CD4-positive, alpha-beta T cell treated with Interleukin-12 subunit alpha and Interleukin-12 subunit beta, for 1 hour (primary cell): ENCODE measurements at regions not wholly inside any gene's neighbourhood (a gene's known extent, or its start where the extent isn't known, plus 50 kb on each side); places are given as distances from the start of the nearest gene placed in this dataset.
A peak's percentile ranks its signal among the peaks of the same experiment; 100 is the strongest.

Experiments
- DNase-seq: peaks from one replicate; pipeline ENCODE4 v3.0.0-alpha.2; 2020

DNA sequence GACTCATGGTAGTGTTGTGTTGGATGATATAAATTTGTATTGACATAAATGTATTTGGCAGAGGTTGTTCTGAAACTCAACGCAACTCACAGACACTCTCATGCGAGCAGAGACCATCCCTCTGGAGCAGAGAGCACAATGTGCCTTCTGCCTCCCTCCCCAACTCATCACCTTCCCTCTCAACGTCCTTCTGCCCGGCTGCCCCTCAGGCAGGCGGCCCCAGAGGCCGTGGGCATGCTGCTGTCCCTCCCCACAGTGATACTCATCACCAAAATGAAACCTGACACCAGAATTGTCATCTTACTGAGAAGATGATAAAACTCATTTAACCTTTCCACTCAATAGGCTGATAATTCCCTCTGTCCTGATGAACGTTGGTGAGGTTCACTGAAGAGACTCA is 260.6 kb downstream of the ETS1 start:
- no peak for DNase-seq

DNA sequence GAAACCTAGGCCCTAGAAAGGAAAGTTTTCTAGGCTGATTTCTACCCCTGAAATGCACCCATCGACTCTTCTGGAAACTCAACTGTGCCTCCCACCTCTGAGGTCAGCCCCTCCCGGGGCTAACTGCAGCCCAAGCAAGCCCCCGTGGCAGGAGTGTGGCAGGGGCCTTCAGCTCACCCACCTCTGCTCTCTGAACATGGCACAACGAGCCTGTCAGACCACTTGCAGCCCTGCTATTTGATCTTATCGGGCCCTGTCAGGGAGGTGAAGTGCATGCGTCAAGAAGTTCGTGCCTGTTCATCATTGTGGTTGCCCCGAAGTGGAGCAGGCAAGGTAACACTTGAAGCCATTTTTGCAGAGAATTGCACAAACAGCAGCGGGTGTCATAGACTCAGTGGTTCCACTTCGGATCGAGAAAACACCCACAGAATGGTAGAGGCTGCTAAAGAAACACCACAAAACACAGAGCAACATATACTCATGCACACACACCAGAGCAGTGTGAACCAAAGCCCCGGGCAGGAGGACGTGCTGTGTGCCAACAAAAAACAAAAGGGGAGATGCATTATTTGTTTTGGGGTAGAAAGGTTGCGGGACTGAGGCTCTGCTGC is 262.7 kb downstream of the ETS1 start:
- DNase-seq, result peak; percentile 88

DNA sequence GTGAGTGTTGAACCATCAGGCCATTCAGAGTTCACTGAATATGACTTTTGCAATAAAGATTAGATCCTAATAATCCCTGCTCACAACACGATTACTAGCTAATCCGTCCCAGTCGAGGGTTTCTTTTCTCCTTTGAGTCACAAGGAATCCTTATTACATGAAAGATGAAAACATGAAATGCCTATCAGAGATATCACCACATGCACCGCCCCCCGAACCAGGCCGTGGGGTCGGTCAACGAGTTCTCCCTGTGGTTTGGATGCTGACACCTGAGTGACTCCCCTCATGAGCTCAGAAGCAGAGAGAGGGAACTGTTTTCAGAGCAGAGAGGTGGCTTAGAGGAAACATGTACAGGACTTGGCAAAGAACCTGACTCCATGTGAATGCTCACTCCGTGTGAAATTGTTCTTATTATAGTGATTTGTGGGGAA is 263.3 kb downstream of the ETS1 start:
- peak; percentile 57 for DNase-seq

DNA sequence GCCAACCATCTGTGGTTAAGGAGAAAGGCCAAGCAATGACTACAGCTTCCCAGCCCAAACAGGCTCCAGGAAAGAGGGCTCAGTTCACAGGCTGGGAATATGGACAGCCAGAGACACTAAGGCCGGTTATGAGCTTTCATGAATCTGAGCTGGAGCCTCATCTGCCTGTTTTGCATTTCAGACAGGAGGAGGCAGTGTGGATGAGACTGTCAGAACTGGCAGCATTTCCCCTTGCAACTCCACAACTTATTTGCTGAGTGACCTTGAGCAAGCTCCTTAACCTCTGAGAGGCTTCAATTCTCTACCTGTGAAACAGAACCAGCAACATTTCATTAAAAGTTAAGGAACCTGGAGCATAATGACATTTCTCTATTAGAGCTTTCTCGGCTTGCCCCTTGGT is 264.0 kb downstream of the ETS1 start:
- peak; percentile 74 for DNase-seq

DNA sequence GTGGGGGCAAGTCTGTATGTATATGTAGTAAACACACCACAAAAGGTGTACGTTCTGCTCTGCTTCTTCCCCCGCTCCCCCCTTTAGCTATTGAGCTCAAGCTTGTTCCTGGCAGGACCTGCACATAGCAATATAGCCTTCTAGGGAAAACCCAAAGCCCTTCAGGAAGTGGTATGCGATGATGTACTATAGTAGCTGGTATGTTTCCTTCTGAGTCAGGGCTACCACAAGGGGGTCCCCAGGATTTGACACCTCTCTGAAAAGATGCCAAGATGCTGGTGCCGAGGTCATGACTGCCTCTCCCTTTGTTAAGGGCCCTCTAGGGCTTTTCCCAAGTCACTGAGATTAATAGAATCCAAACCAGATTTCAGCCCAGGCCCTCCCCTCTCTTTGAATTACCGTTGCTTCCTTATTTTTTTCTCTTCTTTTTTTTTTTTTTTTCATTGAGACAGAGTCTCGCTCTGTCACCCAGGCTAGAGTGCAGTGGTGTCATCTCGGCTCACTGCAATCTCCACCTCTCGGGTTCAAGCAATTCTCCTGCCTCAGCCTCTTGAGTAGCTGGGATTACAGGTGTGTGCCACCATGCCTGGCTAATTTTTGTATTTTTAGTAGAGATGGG is 268.4 kb downstream of the ETS1 start:
- peak; percentile 87 for DNase-seq

DNA sequence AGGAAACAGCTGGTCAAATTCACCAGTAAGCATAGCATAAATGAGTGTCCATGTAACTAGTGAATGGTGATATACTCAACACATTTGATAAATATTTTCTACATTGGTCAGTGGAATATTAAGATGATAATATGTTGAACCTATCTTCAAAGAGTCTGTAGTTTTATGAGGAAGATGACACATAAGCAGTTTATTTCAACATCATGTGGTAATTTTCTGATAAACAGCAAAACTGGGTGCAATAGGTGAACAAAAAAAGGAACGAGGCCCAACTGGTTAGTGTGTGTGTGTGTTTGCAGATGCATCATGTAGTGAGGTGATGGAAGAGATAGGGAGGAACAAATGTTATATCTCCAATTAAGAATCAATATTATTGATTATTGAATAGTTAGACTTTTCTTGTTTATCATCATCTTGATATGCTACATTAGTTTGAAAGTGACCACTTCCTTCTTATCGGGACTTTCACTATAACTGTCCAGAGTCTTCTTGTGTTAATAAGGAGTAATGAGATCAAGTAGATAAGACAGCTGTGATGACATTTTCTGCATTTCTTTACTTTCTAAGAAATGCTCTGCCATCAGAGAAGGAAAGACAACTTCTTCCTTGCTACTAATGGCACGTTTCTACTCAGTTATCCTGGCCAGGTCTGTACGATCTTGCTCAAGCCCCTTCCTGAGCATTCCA is 270.7 kb downstream of the ETS1 start:
- no peak for DNase-seq

DNA sequence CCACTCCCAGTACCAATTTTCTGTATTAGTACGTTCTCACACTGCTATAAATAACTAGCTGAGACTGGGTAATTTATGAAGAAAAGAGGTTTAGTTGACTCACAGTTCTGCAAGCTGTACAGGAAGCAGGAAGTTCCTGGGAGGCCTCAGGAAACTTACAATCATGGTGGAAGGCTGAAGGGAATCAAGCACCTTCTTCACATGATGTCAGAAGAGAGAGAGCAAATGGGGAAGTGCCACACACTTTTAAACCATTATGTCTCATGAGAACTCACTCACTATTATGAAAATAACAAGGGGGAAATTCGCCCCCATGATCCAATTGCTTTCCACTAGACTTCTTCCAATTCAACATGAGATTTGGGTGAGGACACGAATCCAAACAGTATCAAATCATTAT is 271.4 kb downstream of the ETS1 start:
- no peak for DNase-seq

DNA sequence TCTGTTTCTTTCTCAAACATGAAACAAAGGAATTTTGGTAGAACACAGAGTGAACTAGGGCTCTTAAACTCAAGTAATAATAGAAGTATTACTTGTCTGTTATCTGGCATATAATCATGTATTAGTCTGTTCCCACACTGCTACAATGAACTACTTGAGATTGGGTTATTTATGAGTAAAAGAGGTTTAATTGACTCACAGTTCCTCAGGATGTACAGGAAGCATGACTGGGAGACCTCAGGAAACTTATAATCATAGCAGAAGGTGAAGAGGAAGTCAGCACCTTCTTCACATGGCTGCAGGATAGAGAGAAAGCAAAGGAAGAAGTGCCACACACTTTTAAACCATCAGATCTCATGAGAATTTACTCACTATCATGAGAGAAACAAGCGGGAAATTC is 273.4 kb downstream of the ETS1 start:
- no peak for DNase-seq

DNA sequence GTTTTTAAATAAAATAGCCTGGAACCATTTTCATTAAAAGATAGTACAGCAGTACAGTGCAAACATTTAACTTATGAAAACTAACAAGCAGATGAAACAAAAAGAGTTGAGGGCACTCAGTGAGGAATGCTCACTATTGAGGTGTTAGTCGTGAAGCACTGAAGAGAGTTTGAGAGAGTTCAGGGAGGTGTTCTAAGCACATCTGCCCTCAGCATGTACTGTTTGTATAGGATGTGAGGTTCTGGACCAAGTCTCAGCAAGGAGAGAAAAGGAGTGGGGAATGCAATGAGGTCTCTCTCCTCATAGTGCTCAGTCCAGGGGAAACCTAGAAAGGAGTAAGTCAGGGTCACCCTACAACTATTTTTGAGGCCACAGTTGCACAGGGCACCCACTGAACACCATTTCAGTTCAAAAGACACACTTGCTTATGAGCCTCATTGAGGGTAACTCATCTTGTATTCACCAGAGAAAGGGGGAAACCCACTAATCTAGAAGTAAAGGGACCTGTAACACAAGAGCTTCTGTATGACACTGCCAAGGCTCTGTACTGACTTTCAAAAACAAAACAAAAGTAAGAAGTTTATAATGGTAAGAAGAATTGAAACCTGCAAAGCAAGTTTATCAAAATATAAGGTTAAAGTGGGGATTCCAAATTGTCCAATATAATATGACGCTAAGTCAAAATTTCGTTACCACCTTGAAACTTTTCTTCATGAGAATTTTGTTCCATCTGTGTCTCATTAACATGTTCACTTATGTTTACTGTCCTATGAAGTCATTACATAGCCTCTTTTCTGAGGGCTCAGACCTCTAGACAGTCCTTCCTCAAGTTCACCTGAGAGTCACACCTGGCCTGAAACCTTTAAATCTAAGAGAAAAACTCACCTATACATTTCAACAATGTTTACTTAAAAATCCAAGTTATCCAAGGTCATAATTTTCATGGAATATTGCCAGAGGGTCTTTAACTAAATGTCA is 275.3 kb downstream of the ETS1 start:
- DNase-seq, result no peak

DNA sequence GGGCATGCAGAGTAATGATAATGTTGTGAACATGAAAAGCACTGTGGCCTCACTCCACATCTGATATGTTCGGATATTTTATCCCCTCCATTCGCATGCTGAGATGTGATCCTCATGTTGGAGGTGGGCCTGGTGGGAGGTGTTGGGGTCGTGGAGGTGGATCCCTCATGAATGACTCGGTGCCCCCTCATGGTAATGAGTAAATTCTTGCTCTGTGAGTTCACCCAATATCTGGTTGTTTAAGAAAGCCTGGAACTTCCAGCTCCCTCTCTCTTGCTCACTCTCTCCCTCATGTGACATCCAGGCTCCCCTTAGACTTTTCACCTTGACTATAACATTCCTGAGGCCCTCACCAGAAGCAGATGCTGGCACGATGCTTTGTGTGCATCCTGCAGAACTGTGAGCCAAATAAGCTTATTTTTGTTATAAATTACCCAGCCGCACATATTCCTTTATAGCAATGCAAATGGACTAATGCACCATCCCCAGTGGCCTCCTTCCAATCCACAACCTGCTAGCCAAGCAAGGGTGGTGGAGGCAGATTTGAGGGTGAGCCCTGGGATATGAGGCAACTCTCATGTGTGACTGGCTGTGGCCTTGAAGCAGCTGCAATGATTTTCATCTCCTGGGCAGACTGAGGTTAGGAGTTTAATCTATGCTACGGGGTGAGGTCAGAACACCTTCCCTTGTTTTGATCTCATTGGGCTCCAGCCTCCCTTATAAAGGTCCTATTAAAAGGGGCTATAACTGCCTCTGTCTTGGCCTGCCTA is 276.5 kb downstream of the ETS1 start:
- no peak for DNase-seq

DNA sequence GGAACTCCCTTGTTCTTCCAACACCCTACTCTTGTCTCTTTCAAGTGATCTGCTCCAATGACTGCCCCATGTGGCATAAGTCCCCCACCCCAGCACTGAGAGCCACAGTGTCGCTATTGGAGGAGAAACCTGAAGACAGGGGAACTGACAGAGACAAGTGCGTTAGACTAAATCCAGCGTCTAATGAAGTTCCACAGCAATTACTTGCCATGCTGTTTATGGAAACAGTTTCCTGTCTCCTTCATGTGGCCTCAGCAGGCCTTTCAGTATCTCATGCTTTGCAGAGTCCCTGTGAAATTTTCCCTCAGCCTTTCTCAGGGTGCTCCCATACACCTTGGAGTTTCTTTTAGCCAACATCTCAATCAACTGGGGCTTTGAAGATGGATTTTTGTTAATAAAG is 277.4 kb downstream of the ETS1 start:
- DNase-seq, result no peak

DNA sequence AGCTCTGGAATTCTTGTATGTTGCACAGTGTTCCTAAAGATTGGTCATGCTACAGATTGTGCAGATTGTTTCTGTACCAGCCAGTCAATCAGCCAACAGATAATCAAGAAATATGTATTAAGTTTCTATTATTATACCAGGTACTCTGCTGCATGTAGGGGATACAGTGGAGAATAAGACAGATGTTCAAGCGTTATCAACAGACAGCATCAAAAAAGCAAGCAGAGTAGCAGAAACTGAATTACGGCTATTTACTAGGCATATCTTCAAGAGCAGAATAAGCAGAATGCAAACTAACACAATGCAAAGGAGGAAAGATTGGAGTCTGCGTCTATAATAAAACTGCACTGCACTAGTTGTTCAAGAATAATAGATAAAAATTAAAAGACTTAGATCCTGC is 278.6 kb downstream of the ETS1 start:
- DNase-seq, result no peak

DNA sequence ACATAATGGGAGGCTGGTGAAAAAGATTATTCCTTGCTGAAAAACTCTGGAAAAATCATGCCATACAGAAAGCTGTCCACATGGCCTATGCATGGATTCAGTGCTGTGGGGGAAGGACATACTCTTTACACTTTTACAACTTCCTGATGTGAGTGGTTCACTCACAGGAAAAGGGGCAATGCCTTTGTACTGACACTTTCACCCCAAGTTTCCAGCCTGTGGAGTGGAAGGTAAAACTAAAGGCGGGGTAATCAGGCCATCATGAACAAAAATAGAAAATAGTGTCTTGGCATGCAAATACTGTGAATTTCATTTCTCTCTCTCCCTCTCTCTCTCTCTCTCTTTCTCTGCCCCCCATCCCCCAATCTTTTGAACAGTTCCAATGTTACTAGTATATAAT is 281.8 kb downstream of the ETS1 start:
- peak; percentile 53 for DNase-seq

DNA sequence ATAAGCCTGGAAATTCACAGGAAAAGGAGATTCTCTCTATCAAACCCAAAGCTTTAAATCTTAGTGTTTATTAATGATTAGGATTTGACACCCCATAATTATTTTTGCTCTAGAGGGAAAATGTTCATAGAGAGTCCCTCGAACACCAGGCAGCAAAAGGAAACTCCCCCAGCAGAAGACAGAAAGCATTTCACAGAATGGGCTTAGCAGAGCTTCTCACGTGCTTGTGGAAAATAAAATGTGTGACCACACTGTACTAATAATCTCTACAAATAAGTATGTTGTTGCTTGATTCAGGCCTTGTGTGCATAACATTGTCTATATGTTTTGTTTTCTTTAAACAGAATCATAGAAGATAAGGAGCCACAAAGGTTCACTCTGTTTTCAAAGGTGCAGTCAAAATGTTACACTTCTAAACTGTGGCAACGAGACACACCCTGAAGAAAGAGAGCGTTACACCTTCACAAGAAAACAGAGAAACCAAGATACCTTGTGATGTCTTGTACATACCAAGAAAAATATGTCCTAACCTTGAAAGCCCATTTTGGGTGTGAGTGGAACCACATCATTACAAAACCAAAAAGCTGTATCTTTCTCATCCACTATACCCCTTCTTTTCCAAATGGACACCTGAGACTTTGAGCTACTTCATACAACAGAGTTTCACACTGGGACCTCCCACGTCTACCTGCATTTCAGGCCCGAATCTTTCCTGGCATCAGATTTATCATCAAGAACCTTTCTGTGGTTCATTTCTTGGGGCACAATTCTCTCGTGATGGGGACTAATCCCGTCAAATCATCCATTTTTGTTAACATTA is 282.5 kb downstream of the ETS1 start:
- DNase-seq, result peak; percentile 77

DNA sequence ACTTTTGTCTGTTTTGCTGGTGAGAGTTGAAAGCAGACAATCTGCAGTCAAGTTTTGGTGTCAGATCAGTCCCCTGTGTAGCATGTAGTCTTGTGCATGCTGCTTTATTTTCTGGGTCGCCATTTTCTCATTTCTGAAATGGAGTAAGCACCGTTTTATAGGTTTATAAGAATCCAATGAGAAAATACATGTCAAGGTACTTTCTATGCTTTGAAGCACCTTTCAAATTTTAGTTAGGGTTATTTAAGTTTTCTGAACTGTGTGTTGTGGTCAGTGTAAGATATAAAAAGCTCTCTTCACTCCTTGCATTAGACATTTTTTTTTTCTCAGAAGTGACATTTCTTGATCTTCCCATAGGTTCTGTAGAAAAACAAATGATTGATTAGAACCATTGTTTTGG is 283.2 kb downstream of the ETS1 start:
- no peak for DNase-seq

DNA sequence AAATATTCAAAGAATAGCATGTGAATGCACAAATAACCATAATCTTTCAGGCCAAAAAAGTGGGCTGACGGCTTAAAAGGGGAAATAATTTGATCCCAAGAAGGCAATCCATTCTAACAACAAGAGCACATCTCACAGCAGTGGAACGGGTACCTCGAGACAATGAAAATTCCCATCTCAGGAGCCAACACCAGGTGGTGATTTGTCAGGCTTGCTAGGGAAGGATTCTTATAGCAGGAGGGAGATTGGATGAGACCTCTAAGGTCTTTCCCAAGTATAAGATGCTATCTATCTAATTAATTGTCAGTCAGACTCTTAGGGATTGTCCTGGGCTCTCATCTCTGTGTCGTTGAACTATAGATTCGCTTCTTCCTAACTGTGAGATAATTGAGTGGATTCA is 284.0 kb downstream of the ETS1 start:
- no peak for DNase-seq

DNA sequence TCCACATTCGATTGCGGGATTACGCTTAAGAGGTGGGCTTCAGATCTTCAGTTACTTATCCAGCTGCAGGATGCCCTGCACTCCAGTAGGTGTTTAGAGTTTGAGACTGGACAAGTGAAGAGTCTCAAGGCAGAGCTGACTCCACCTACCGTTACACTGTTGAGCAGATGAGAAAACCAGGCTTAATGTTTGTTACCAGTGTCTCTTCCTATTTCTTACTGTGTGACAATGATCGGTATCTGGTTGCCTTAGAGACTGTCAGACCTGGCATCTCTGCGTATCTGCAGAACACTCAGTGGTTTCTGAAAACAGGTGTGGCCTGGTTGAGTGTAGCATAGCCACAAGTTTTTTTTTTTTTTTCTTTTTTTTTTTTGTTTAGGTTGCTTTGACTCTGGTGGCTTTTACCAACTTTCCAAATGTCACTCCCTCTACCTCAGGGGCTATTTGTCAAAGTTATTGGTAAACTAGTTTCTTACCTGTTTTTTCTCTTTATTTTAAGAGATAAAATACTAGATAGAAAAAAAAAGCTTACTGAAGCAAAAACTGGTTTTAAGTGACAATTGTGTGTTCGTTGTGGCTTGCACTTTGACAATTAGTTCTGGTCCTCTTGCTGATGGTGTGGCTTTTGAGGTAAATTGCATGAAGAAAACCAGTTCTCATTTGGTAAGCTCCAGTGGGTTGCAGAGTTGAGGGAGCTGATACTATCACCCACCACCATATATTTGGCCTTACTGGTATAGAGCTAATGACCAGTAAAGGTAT is 284.8 kb downstream of the ETS1 start:
- peak; percentile 93 for DNase-seq

DNA sequence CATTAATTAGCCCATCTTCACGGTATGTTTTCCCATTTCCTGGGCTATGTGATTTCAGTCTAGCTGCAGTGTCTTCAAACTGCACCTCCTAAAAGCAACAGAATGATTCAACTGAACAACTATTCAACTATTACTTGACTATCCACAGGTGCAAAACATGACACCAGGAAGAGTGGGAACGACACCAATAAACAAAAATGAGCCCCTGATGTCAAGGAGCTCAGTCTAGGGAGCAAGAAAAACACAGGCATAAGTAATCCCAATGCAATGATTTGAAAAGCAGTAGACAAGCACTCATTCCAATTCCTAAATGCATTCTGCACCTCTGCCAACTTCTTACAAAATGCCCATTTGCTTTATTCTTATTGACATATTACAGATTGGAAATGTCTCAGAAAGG is 285.6 kb downstream of the ETS1 start:
- DNase-seq, result peak; percentile 43

DNA sequence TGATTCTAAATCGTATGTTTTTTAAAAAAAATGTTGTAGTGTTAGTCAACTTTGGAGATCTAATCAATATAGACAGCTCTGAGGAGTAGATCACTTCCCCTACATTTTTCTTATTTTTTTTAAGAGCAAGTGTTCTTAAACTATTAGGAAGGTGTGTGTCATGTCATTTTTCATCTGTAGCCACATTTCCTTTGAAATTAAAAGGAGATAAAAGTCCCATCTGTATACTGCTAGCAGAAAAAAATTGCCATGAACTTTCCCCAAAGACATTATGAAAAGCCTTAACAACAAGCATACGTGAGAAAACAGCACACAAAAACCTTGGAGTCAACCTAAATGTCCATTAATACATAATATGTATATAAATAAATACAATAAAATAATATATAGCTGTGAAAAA is 286.6 kb downstream of the ETS1 start:
- DNase-seq, result peak; percentile 62

DNA sequence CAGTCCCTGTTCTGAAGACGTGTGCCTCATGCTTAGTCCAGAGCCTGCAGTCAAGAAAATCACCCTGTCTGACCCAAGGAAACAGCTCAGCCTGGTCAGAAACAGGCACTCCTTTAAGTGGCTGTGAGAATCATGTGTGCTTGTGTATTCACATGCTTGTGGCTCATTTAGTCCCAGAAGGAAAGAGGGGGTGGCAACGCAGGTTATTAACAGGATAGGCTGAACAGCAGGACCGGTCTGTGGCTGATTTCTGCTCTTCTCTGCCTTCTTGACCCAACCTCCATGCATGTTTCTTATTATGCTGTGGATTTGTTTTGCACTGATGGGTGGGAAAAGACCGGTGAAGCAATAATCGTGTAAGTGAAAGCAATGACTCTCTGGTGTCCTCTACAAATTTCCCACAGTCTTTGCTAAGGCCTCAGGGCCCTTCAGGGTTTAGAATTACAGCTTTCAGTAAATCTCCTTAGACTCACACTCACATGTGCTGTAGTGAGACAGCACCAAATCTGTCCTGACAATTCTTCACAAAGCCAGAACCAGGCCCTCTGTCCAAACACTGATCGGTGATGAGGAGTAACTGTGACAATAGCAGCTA is 288.1 kb downstream of the ETS1 start:
- DNase-seq, result no peak
